Subcutaneous abdominal adipose tissue (tissue), 5 donors: ENCODE measurements at regions not wholly inside any gene's neighbourhood (a gene's known extent, or its start where the extent isn't known, plus 50 kb on each side); places are given as distances from the start of the nearest gene placed in this dataset.

ENCODE experiments used
- H3K27ac ChIP-seq: one replicate; pipeline ENCODE4 v1.7.0; 2013; ENCODE audit warnings: low read depth, mild to moderate bottlenecking, inconsistent platforms, low read length, moderate library complexity
- H3K27me3 ChIP-seq, 5 donors: one replicate each; pipeline ENCODE4 v1.7.0; 2013; ENCODE audit warnings: low read length in 5 of 5, inconsistent platforms in 1 of 5; ENCODE audit not compliant: control insufficient read depth in 5 of 5, insufficient read depth in 4 of 5
- H3K36me3 ChIP-seq, 5 donors: one replicate each; pipeline ENCODE4 v1.7.0; 2013; ENCODE audit warnings: low read length in 5 of 5; ENCODE audit not compliant: control insufficient read depth in 5 of 5, insufficient read depth in 5 of 5
- H3K4me1 ChIP-seq, 5 donors: one replicate each; pipeline ENCODE4 v1.7.0; 2013; ENCODE audit warnings: low read length in 5 of 5, mild to moderate bottlenecking in 3 of 5, moderate library complexity in 1 of 5; ENCODE audit not compliant: control insufficient read depth in 5 of 5, insufficient read depth in 5 of 5
- H3K4me3 ChIP-seq, 5 donors: one replicate each; pipeline ENCODE4 v1.7.0; 2013; ENCODE audit warnings: low read length in 5 of 5, low read depth in 1 of 5
- H3K9ac ChIP-seq, 5 donors: one replicate each; pipeline ENCODE4 v1.7.0; 2013; ENCODE audit warnings: low read length in 5 of 5, mild to moderate bottlenecking in 4 of 5, moderate library complexity in 3 of 5
- H3K9me3 ChIP-seq, 5 donors: one replicate each; pipeline ENCODE4 v1.7.0; 2013; ENCODE audit warnings: low read length in 5 of 5; ENCODE audit not compliant: control insufficient read depth in 5 of 5
- donor health status: healthy.
- donor health status: healthy.
- donor health status: healthy.
- donor health status: healthy.
- donor health status: healthy.

DNA sequence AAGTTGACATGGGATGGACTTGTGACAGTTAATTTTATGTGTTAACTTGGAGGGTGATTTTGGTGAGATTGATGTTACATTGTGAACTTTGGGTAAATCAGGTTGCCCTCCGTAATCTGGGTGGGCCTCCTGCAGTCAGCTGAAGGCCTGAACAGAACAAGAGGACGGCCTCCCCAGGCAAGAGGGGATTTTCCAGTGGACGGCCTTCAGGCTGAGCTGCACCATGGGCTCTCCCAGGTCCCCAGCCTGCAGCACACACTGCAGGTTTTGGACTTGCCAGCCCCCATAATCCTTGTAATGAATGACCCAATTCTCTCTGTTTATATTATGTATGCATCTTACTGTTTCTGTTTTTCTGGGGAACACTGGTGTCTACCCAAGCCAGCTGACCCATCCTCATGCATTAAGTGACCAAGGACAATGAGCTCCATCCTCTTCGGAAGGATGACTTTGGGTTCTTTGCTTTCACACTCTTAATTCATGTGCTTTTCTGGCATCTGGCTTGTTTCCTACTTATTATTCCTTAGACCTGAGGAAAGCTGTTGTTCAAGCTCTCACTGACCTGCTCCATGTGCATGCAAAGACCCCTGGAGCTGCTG, 64.2 kb downstream of the DACT2 start:
- Histone ChIP-seq H3K27ac (no peak overlapping the region), H3K27me3 (peaks cover 0 to 4% (median 0%) of the 10 kb centered on the region in 5 donors), H3K36me3 (no peaks in the 10 kb centered on the region), H3K9ac (no peak overlapping the region), H3K4me1 (no peaks in the 10 kb centered on the region), H3K9me3 (peaks cover 0 to 10% (median 9%) of the 10 kb centered on the region in 5 donors), H3K4me3 (peak overlapping the region in 1 of 5 donors; percentile 16)

DNA sequence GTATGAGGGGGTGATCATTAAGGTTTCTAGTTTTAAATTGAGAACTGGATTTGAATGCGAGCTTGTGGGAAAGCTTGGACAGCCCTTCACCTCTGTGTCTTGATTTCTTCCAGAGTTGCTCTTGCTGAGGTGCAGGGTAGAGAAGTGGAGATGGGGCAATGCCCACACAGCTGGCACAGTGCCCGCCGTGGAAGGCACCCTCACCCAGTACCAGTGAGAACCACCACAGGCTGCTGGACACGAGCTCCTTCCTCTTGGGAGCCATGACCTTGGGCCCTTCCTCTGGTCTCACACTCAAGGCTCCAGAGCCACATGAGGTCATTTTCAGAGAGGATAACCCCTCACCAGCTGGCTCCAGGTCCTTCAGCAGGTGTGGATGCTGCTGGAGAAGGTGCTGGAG, 67.3 kb downstream of the DACT2 start:
- Histone ChIP-seq H3K9ac (no peak overlapping the region), H3K4me3 (no peak overlapping the region), H3K4me1 (peaks cover 0 to 8% (median 2%) of the 10 kb centered on the region in 5 donors), H3K9me3 (peaks cover 0 to 10% (median 9%) of the 10 kb centered on the region in 5 donors), H3K27ac (no peak overlapping the region), H3K27me3 (peaks cover 0 to 2% (median 0%) of the 10 kb centered on the region in 5 donors), H3K36me3 (no peaks in the 10 kb centered on the region)

DNA sequence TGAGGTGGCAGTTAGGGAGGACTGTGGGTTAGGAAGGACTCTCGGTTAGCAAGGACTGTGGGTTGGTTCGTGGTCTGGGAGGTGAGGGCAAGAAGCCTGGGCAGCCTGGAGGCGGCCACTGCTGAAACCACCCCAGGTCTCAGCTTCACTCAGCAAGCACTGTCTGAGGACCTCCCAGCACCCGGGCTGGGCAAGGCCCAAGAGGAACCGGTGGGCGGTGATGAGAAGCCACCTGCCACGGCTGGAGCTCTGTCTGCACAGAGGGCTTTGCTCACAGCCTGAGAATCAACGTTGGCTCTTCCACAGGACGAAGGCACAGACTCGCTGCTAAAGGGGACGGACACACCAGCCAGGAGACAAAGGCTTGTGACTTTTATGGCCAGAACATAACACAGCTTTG, 69.3 kb downstream of the DACT2 start:
- no peak overlapping the region for H3K9ac ChIP-seq
- no peaks in the 10 kb centered on the region for H3K36me3 ChIP-seq

DNA sequence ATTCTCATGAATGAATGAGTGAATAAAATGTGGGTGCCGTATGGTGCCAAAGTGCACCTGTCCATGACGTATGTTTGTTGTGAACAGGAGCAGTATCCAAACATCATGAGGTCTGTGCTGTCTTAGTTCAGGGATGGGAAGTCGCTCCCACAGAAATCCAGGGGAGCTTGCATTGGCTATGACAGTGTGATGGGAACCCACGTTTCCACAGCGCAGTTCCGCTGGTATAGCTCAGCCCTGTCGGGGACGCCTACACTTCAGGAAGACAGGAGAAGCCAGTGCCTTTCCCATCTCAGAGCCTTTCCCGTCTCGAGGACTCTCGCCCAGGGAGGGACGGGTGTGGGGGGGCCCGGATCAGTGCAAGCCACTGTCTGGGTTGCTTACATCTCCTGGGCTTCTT, 69.8 kb downstream of the DACT2 start:
- H3K27ac ChIP-seq: no peak overlapping the region
- peaks cover 0 to under 1% (median 0%) of the 10 kb centered on the region in 5 donors for H3K9me3 ChIP-seq
- H3K4me1 ChIP-seq: peaks cover 0 to 10% (median 4%) of the 10 kb centered on the region in 5 donors
- no peaks in the 10 kb centered on the region for H3K36me3 ChIP-seq
- H3K27me3 ChIP-seq: peaks cover 0 to 4% (median 0%) of the 10 kb centered on the region in 5 donors
- no peak overlapping the region for H3K4me3 ChIP-seq
- H3K9ac ChIP-seq: no peak overlapping the region

More for the DNA sequence above, 69.3 kb downstream of the DACT2 start:
- H3K27me3 ChIP-seq: no peaks in the 10 kb centered on the region
- H3K9me3 ChIP-seq: peaks cover 0 to 6% (median 4%) of the 10 kb centered on the region in 5 donors
- no peak overlapping the region for H3K4me3 ChIP-seq
- H3K27ac ChIP-seq: no peak overlapping the region
- peaks cover 0 to 10% (median 4%) of the 10 kb centered on the region in 5 donors for H3K4me1 ChIP-seq

DNA sequence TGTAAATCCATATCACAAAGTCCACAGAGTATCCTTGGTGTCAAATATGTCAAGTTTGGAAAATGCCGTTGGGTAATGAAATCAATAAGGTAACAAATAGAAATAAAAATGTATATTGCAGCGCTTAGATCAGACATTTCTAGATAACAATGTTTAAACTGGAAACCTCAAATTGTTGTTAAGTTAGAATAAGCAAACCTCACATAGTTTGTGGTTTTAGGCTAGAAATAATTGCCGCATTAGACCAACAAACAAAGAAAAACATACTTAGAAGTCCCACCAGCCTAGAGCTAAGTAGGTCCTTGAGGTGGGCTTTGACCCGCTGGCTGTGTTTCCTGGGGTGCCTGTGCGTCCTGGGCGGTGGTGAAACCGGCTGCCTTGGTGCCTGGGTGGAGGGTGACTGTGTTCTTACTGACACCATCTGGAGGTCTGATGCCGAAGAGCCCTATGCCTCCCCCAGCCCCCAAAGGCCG, 71.4 kb downstream of the DACT2 start:
- Histone ChIP-seq H3K4me3 (no peak overlapping the region), H3K27ac (no peak overlapping the region)

DNA sequence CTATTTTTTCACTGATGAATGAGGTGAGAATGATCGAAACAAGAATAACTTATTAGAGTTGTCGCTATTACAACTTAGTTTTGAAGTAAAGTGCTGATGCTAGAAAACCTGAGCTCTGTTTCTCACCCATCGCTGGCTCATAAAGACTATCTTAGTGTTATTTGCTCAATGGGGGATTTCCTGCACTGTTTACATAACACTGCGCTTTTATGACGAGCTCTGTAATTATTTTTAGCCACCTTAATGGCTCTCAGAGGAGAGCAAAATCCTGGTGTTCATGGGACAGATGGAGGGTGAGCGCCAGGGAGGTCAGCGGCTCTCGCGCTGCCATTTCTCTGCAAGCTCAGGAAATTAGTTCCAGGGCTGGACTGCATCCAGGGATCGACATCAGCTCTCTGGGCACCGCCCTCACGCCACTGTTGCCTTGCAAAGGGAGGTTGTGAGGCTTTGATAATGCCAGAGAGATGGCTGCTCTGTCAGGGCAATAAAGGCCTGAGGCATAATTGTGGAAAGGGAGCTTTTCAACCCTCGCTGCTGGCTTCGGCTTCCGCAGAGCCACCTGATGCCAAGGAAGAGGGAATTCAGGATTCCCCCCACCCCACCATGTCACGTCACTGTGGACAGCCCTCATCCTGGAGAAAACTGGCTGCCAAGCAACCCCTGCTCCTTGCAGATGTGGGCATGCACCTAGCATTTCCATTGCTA, 72.0 kb downstream of the DACT2 start:
- H3K36me3 ChIP-seq: no peaks in the 10 kb centered on the region
- no peak overlapping the region for H3K27ac ChIP-seq
- H3K9me3 ChIP-seq: no peaks in the 10 kb centered on the region
- peaks cover 0 to 4% (median 0%) of the 10 kb centered on the region in 5 donors for H3K27me3 ChIP-seq
- peak overlapping the region in 1 of 5 donors; percentile 22 for H3K4me3 ChIP-seq
- peaks cover 0 to 10% (median 4%) of the 10 kb centered on the region in 5 donors for H3K4me1 ChIP-seq
- no peak overlapping the region for H3K9ac ChIP-seq

More for the DNA sequence above, 71.4 kb downstream of the DACT2 start:
- H3K27me3 ChIP-seq: peaks cover 0 to 4% (median 0%) of the 10 kb centered on the region in 5 donors
- H3K9ac ChIP-seq: no peak overlapping the region
- no peaks in the 10 kb centered on the region for H3K9me3 ChIP-seq
- H3K4me1 ChIP-seq: peaks cover 0 to 10% (median 4%) of the 10 kb centered on the region in 5 donors
- H3K36me3 ChIP-seq: no peaks in the 10 kb centered on the region

DNA sequence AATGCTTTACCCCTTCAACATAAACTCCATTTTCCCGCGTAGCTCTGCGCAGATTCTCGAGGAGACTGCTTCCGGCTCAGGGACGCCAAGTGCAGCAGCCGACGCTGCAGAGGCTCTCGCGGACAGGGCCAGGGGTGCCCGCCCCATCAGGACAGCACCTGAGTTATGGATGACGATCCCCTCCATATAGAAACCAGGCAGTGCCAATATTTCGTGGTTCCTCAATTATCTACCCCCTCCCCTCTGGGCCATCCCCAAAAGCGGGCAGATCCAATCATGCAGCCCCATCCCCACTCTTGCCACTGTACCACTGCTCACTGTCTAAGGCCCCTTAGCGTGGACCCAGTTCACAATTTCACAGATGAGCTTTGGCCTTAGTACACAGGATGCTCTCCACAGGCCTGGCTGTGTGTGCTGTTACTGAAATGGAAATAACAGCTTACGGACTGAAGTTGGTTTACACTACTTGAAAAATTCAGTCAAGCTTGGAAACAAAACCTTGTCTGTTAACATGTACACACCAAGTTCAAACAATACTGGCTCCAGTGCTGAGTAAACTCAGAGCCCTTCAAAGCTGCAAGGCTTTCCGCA, 74.5 kb downstream of the DACT2 start:
- no peaks in the 10 kb centered on the region for H3K9me3 ChIP-seq
- no peak overlapping the region for H3K27ac ChIP-seq
- H3K36me3 ChIP-seq: no peaks in the 10 kb centered on the region
- no peak overlapping the region for H3K4me3 ChIP-seq
- H3K9ac ChIP-seq: no peak overlapping the region
- H3K4me1 ChIP-seq: peaks cover 0 to 12% (median 4%) of the 10 kb centered on the region in 5 donors
- peaks cover 0 to 4% (median 1%) of the 10 kb centered on the region in 5 donors for H3K27me3 ChIP-seq

DNA sequence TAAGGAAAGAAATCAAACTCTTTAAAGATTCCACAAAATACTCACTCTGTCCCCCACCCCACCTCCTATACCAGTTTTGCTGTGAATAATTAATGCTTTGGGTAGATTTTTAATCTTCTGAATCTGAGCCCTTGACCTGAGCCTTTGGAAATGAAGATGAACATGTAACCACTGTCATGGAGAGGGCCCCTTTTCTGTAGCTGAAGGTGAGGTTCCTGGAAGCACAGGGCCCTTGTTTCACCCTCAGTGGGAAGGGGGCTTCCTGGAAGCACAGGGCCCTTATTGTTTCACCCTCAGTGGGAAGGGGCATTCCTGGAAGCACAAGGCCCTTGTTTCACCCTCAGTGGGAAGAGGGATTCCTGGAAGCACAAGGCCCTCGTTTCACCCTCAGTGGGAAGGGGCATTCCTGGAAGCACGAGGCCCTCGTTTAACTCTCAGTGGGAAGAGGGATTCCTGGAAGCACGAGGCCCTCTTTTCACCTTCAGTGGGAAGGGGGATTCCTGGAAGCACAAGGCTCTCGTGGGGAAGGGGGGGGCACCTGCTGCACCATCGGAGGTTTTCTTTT, 75.7 kb downstream of the DACT2 start:
- Histone ChIP-seq H3K9ac (no peak overlapping the region), H3K4me1 (peaks cover 0 to 12% (median 4%) of the 10 kb centered on the region in 5 donors), H3K4me3 (no peak overlapping the region), H3K36me3 (no peaks in the 10 kb centered on the region), H3K9me3 (no peaks in the 10 kb centered on the region), H3K27ac (no peak overlapping the region), H3K27me3 (peaks cover 0 to 4% (median 2%) of the 10 kb centered on the region in 5 donors)

DNA sequence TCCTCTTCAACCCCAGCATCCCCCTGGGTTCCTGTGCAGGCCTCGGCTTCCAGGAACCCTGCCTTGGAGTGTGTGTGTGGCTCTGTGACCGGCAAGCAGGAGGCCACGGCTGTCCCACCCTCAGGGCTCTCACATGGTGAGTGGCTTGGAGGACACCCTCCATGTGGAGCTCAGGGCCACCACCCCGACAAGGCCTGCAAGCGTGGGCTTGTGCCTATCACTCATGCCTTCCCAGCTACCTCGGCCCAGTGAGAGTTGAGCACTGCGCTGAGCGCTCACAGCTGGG, 76.7 kb downstream of the DACT2 start:
- no peak overlapping the region for H3K27ac ChIP-seq
- peaks cover 0 to 12% (median 4%) of the 10 kb centered on the region in 5 donors for H3K4me1 ChIP-seq
- no peak overlapping the region for H3K4me3 ChIP-seq
- H3K9me3 ChIP-seq: no peaks in the 10 kb centered on the region
- H3K9ac ChIP-seq: no peak overlapping the region
- no peaks in the 10 kb centered on the region for H3K36me3 ChIP-seq
- H3K27me3 ChIP-seq: peaks cover 0 to 4% (median 2%) of the 10 kb centered on the region in 5 donors
